Stimulated activated memory B cell treated with anti-CD40 and anti-IgM and Interleukin-4, amounts not matched to agents 10 μg/mL and 1 μg/mL and 100 μg/mL, for 72 hours (primary cell): ENCODE measurements at regions not wholly inside any gene's neighbourhood (a gene's known extent, or its start where the extent isn't known, plus 50 kb on each side); places are given as distances from the start of the nearest gene placed in this dataset.

Experiments used
- ATAC-seq: fragments of 150-1000 bp; cut with Tn5 transposase; 2 replicates; pipeline ENCODE4 v1.10.0; 2021
- H3K27ac Mint-ChIP-seq: one replicate; pipeline ENCODE4 v1.8.0; 2022; ENCODE audit warnings: mild to moderate bottlenecking, mixed read lengths
- H3K27me3 Mint-ChIP-seq: one replicate; pipeline ENCODE4 v1.8.0; 2022; ENCODE audit warnings: mixed read lengths
- H3K36me3 Mint-ChIP-seq: one replicate; pipeline ENCODE4 v1.8.0; 2022; ENCODE audit warnings: mixed read lengths
- H3K4me1 Mint-ChIP-seq: one replicate; pipeline ENCODE4 v1.8.0; 2022; ENCODE audit warnings: mixed read lengths
- H3K4me3 Mint-ChIP-seq: one replicate; pipeline ENCODE4 v1.8.0; 2022; ENCODE audit warnings: mild to moderate bottlenecking, moderate library complexity, mixed read lengths
- H3K9me3 Mint-ChIP-seq: one replicate; pipeline ENCODE4 v1.8.0; 2022; ENCODE audit warnings: mixed read lengths

- ATAC-seq: no peak
- H3K36me3 Mint-ChIP-seq: no peaks in the 10 kb centered on the region
- H3K27ac Mint-ChIP-seq: no peak overlapping the region
- peaks cover 10% of the 10 kb centered on the region for H3K9me3 Mint-ChIP-seq
- peaks cover 21% of the 10 kb centered on the region for H3K27me3 Mint-ChIP-seq
- H3K4me3 Mint-ChIP-seq: no peak overlapping the region
- no peaks in the 10 kb centered on the region for H3K4me1 Mint-ChIP-seq
Measured at GRCh38 chr22:49322861-49323622, 504.6 kb downstream of the BRD1 start.

DNA sequence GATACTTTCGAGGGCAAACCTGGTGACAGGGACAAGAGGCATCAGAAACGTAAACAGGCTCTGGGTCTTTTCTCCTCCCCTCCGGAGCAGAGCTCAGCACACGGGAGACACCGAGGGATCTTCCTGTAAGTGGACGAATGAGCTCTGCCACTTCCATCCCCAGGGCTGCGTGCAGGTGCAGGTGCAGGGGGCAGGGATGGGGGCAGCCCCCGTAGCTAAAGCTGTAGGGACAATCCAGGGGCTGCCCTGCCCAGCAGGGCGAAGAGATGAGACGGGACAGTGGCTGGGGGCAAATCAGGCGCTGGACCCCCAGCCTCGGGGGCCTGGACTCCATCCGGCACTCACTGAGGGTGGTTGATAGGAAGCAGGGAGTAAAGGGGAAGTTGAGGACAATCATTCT lies 505.4 kb downstream of the BRD1 start:
- Mint-ChIP-seq H3K27ac (no peak overlapping the region), H3K4me3 (no peak overlapping the region), H3K9me3 (peaks cover 10% of the 10 kb centered on the region), H3K36me3 (no peaks in the 10 kb centered on the region), H3K27me3 (peaks cover 19% of the 10 kb centered on the region), H3K4me1 (no peaks in the 10 kb centered on the region)
- ATAC-seq: no peak

- no peaks in the 10 kb centered on the region for H3K4me1 Mint-ChIP-seq
- no peak for ATAC-seq
- no peaks in the 10 kb centered on the region for H3K36me3 Mint-ChIP-seq
- peaks cover 4% of the 10 kb centered on the region for H3K9me3 Mint-ChIP-seq
- H3K27ac Mint-ChIP-seq: no peak overlapping the region
- no peak overlapping the region for H3K4me3 Mint-ChIP-seq
- H3K27me3 Mint-ChIP-seq: peaks cover 19% of the 10 kb centered on the region
Measured at GRCh38 chr22:49321477-49322055, 506.1 kb downstream of the BRD1 start.

GRCh38 chr22:49320714-49321476 lies 506.8 kb downstream of the BRD1 start:
- Mint-ChIP-seq H3K4me1 (no peaks in the 10 kb centered on the region), H3K4me3 (no peak overlapping the region), H3K36me3 (no peaks in the 10 kb centered on the region), H3K27ac (no peak overlapping the region), H3K27me3 (peaks cover 19% of the 10 kb centered on the region), H3K9me3 (peaks cover 4% of the 10 kb centered on the region)
- no peak for ATAC-seq

DNA sequence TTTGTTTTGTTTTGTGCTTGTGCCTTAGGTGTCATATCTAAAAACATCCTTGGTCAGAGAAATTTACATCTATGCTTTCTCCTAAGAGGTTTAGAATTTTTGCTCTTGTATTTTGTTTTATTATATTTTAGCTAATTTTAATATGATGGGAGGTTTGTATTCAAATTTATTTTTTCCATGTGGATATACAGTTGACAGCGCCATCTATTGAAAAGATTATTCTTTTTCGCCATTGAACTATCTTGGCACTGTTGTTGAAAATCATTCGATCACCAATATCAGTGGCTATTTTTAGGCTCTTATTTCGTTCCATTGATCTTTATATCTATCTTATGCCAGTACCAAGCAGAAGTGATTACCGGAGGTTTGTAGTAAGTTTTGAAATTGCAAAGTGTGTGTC lies 510.3 kb downstream of the BRD1 start:
- ATAC-seq: no peak
- H3K36me3 Mint-ChIP-seq: no peaks in the 10 kb centered on the region
- H3K27ac Mint-ChIP-seq: no peak overlapping the region
- no peaks in the 10 kb centered on the region for H3K4me1 Mint-ChIP-seq
- H3K9me3 Mint-ChIP-seq: no peaks in the 10 kb centered on the region
- peaks cover 5% of the 10 kb centered on the region for H3K27me3 Mint-ChIP-seq
- no peak overlapping the region for H3K4me3 Mint-ChIP-seq

GRCh38 chr22:49312601-49313000 lies 515.1 kb downstream of the BRD1 start:
- Mint-ChIP-seq H3K9me3 (no peaks in the 10 kb centered on the region), H3K27ac (no peak overlapping the region), H3K27me3 (peaks cover 21% of the 10 kb centered on the region), H3K36me3 (no peaks in the 10 kb centered on the region), H3K4me3 (no peak overlapping the region), H3K4me1 (no peaks in the 10 kb centered on the region)
- no peak for ATAC-seq

DNA sequence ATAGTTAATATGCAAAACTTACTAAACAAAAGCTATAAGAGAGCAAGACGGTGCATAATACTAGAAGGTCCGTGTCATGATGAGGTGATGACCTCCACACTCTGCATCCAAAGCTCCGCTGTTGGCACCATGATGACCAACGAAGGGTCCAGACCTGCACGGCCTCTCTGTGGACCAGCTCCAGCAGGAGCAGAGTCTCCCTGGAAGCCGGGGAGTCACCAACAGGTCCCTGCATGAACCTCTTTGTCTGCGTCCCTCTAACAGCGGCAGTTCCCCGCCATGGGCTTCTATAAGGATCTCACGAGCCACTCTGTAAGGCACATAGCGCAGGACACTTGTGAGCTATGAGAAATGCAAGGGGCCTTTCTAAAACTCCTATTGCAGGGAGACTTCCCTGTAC lies 517.3 kb downstream of the BRD1 start:
- no peak for ATAC-seq
- H3K9me3 Mint-ChIP-seq: no peaks in the 10 kb centered on the region

GRCh38 chr22:49308300-49308699 lies 519.4 kb downstream of the BRD1 start:
- Mint-ChIP-seq H3K27me3 (peaks cover 58% of the 10 kb centered on the region), H3K9me3 (no peaks in the 10 kb centered on the region), H3K36me3 (no peaks in the 10 kb centered on the region), H3K4me3 (no peak overlapping the region), H3K27ac (no peak overlapping the region), H3K4me1 (no peaks in the 10 kb centered on the region)
- no peak for ATAC-seq

More for the DNA sequence above, 517.3 kb downstream of the BRD1 start:
- Mint-ChIP-seq H3K36me3 (no peaks in the 10 kb centered on the region), H3K4me1 (no peaks in the 10 kb centered on the region), H3K27me3 (peaks cover 43% of the 10 kb centered on the region), H3K4me3 (no peak overlapping the region), H3K27ac (no peak overlapping the region)

DNA sequence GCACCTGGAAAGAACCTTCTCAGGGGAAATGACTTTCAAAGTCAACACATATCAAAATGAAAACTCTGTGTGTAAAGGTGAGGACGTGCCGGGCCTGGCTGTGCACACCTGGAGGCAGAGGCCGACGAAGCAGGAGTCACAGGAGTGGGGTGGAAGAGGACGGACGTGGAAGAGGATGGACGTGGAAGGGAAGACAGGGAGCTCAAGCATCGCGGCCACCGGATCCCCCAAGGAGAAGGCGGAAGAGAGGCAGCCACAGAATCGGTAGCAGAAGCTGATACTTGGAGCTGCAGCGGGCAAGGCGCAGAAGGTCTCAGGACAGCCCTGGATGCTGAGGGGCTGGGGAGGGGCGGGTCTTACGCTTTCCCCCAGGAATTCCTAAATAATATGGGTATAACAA lies 519.8 kb downstream of the BRD1 start:
- Mint-ChIP-seq H3K4me1 (no peaks in the 10 kb centered on the region), H3K9me3 (no peaks in the 10 kb centered on the region), H3K36me3 (no peaks in the 10 kb centered on the region), H3K27ac (no peak overlapping the region), H3K27me3 (peaks cover 63% of the 10 kb centered on the region), H3K4me3 (no peak overlapping the region)
- ATAC-seq: peak; percentile 14

- H3K27me3 Mint-ChIP-seq: peaks cover 66% of the 10 kb centered on the region
- no peaks in the 10 kb centered on the region for H3K4me1 Mint-ChIP-seq
- ATAC-seq: peak; percentile 38
- no peaks in the 10 kb centered on the region for H3K36me3 Mint-ChIP-seq
- no peak overlapping the region for H3K27ac Mint-ChIP-seq
- H3K9me3 Mint-ChIP-seq: no peaks in the 10 kb centered on the region
- H3K4me3 Mint-ChIP-seq: no peak overlapping the region
Measured at GRCh38 chr22:49307481-49307830, 520.2 kb downstream of the BRD1 start.

DNA sequence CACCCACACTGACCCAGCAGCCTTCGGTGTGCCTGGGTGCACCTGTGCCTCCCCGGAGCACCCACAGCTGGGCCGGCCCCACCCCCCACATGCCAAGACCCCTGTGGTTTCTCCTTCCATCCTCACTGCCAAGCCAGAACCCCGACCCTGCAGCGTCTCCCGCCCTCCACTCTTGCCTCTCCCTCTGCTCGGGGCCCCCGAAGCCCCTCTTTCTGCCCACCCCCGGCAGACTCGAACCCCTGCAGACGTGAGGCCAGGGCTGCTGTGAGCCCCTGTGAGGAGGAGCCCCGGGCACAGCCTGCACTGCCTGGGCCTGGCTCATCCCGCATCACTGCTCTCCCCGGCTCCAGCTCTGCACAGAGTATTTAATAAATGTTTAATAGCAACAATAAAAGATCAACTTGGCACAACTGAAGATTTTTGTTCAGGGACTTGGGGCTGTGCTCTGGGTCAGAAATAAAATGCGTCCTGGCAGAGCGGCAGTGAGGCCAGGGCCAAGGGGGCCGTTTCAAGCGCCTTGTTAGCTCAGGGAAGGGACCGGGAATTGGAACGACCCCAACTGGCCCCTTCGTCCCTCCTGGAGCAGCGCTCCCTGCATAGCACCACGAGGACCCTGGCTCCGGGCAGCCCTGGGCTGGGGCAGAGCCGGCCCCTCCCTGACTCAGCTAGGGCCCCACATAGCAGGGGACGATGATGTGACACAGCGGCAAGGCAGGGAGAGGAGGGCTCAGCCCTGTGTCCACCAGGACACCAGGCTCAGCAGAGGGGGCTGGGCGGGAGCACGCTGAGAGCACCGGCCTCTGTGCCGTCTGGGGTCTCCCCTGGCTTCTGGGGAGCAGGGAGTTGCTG lies 520.8 kb downstream of the BRD1 start:
- Mint-ChIP-seq H3K27ac (no peak overlapping the region), H3K4me3 (no peak overlapping the region), H3K36me3 (no peaks in the 10 kb centered on the region), H3K4me1 (no peaks in the 10 kb centered on the region), H3K27me3 (peaks cover 66% of the 10 kb centered on the region), H3K9me3 (no peaks in the 10 kb centered on the region)
- ATAC-seq: no peak

GRCh38 chr22:49305966-49306631 lies 521.6 kb downstream of the BRD1 start:
- no peaks in the 10 kb centered on the region for H3K9me3 Mint-ChIP-seq

DNA sequence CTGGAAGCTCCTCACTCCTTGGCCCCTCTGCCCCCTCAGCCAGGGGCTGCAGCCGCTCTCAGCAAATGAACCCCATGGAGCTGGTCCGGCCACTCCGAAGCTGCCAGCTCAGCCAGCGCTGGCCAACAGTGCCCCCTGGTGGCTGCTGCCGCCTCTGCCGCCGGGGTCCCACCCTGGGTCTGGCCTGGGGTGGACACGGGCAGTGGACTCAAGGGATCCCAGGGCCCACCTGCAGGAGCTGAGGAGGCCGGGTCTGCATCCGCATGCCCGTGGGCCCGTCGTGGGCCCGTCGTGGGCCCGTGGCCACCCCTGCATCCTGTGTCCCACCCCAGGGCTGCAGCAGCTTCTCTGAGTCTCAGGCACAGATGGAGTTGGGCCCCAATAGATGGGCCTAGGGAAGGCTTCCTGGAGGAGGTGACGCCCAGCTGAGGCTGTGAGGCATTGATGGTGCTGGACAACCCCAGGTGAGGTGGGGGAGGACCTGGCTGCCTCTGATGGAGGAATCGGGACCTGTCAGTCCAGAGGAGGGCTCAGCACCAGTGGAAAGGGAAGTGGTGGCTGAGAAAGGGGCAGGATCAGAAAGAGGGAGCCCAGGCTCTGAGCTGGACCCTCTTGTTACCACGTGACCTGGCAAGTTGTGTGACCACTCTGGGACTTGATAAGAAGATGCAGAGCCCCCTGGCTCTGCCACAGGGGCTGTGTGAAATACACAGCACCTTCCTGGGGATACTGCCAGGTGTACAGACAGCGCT lies 522.3 kb downstream of the BRD1 start:
- no peaks in the 10 kb centered on the region for H3K4me1 Mint-ChIP-seq
- ATAC-seq: peak; percentile 53

More at GRCh38 chr22:49305966-49306631, 521.6 kb downstream of the BRD1 start:
- H3K4me1 Mint-ChIP-seq: no peaks in the 10 kb centered on the region
- H3K27me3 Mint-ChIP-seq: peaks cover 66% of the 10 kb centered on the region
- H3K4me3 Mint-ChIP-seq: no peak overlapping the region
- no peak overlapping the region for H3K27ac Mint-ChIP-seq
- no peaks in the 10 kb centered on the region for H3K36me3 Mint-ChIP-seq
- no peak for ATAC-seq

GRCh38 chr22:49303781-49304461 lies 523.8 kb downstream of the BRD1 start:
- peaks cover 54% of the 10 kb centered on the region for H3K27me3 Mint-ChIP-seq
- no peak for ATAC-seq
- H3K4me1 Mint-ChIP-seq: no peaks in the 10 kb centered on the region
- no peak overlapping the region for H3K4me3 Mint-ChIP-seq
- H3K27ac Mint-ChIP-seq: no peak overlapping the region
- H3K9me3 Mint-ChIP-seq: peaks cover 4% of the 10 kb centered on the region
- no peaks in the 10 kb centered on the region for H3K36me3 Mint-ChIP-seq

More for the DNA sequence above, 522.3 kb downstream of the BRD1 start:
- Mint-ChIP-seq H3K36me3 (no peaks in the 10 kb centered on the region), H3K9me3 (peaks cover 4% of the 10 kb centered on the region), H3K4me3 (no peak overlapping the region), H3K27ac (no peak overlapping the region), H3K27me3 (peaks cover 66% of the 10 kb centered on the region)
